ENCODE measurements at regions not wholly inside any gene's neighbourhood (a gene's known extent, or its start where the extent isn't known, plus 50 kb on each side); places are given as distances from the start of the nearest gene placed in this dataset.
"Not testable (repeated sequence)": the region's sequence is repeated elsewhere in the genome, so short reads cannot be mapped to it uniquely, and the experiment has no call there.

DNA sequence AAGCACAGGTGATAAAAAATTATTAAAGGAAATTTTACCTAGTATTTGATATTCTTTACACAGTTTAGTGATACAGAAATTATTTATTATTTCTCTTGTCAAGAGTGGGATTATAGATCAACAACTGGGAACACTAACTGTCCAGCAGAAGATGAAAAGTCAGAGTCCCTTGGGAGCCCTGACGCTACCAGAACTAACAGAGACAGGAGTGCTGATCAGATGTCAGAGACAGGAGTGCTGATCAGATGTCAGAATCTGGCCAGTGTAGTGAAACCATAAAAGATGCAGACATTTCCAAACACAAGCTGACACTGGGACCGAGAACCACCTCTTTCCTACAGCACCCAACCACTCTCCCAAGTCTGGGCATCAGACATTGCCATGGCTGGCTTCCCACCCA lies 828.2 kb downstream of the TNS3 start:
- H2BK120ac ChIP-seq (ENCODE audit: low read depth, low read length) = peak overlapping the region; percentile 12
- peak overlapping the region in 1 of 2 experiments; percentile 95 for H3K4ac ChIP-seq (ENCODE audit: low read depth in 1 of 2, low read length in 2 of 2)
- no peaks in the 10 kb centered on the region for H3K79me1 ChIP-seq (replicated peaks; ENCODE audit: low read length, poor library complexity, severe bottlenecking)
- H3K4me2 ChIP-seq (ENCODE audit: low read length, poor library complexity, severe bottlenecking) = no peak overlapping the region
- H2BK12ac ChIP-seq (ENCODE audit: low read length in 2 of 2) = peak overlapping the region; percentile 34 to 96
- no peak overlapping the region for H3K9ac ChIP-seq (ENCODE audit: low read length)
- H2BK5ac ChIP-seq (ENCODE audit: low read depth, low read length, poor library complexity, severe bottlenecking) = no peak overlapping the region
- H2AFZ ChIP-seq (ENCODE audit: low read depth, low read length) = no peak overlapping the region
- peak overlapping the region in 1 of 2 experiments; percentile 3 for H3K4me3 ChIP-seq (ENCODE audit: insufficient read depth in 1 of 2, low read depth in 1 of 2, low read length in 2 of 2)
- H3K23ac ChIP-seq (ENCODE audit: low read length in 2 of 2) = no peak overlapping the region
- H3K4me1 ChIP-seq (ENCODE audit: control insufficient read depth, insufficient read depth, low read depth, low read length) = peaks cover 6% of the 10 kb centered on the region
- no peak for DNase-seq
- H4K8ac ChIP-seq (ENCODE audit: low read length) = no peak overlapping the region
- H3K9me3 ChIP-seq (ENCODE audit: control insufficient read depth, low read length) = no peaks in the 10 kb centered on the region
- H3K18ac ChIP-seq (ENCODE audit: low read depth in 1 of 2, low read length in 2 of 2) = peak overlapping the region; percentile 16 to 80
- no peaks in the 10 kb centered on the region for H3K27me3 ChIP-seq (ENCODE audit: control insufficient read depth in 1 of 2, insufficient read depth in 1 of 2, low read length in 2 of 2)
- H3K36me3 ChIP-seq (ENCODE audit: control insufficient read depth in 1 of 2, insufficient read depth in 2 of 2, low read depth in 1 of 2, low read length in 2 of 2) = no peaks in the 10 kb centered on the region
- H3K27ac ChIP-seq (ENCODE audit: low read length, poor library complexity, severe bottlenecking) = no peak overlapping the region
- H2AK5ac ChIP-seq (ENCODE audit: low read length, severe bottlenecking) = no peak overlapping the region
- H3K14ac ChIP-seq (ENCODE audit: low read length in 2 of 2) = no peak overlapping the region
- H2BK15ac ChIP-seq (ENCODE audit: low read depth, poor library complexity, severe bottlenecking) = no peak overlapping the region
- 70% methylated on average over 2 of the region's 2 CpGs for WGBS
- H4K91ac ChIP-seq (ENCODE audit: low read length) = peak overlapping the region; percentile 57

DNA sequence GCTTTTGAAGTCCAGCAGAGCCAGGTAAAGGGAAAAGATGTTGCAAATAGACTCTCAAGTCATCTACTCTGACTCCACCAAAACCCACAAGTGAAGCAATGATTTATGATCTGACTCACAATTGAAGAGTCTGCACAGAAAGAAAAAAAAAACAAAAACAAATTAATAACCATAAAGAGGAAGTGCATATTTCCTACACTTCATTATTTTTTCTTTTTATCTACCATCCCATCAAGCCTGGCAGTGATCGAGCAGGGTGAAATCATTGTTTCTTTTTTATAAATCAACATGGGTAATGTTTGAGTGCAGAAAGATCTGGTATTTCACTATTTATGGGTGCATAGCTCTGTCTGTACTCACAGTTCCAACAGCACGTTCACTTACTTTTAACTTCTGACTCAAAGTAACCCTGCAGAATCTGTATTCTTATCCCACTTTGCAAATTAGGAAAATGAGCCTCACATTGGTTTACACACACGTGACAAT lies 829.0 kb downstream of the TNS3 start:
- H3K23ac ChIP-seq (ENCODE audit: low read length in 2 of 2) = no peak overlapping the region
- no peak overlapping the region for H4K91ac ChIP-seq (ENCODE audit: low read length)
- no peak overlapping the region for H2BK12ac ChIP-seq (ENCODE audit: low read length in 2 of 2)
- no peak overlapping the region for H3K4ac ChIP-seq (ENCODE audit: low read depth in 1 of 2, low read length in 2 of 2)
- H2BK15ac ChIP-seq (ENCODE audit: low read depth, poor library complexity, severe bottlenecking) = no peak overlapping the region
- H2AK5ac ChIP-seq (ENCODE audit: low read length, severe bottlenecking) = no peak overlapping the region
- no peak overlapping the region for H3K4me3 ChIP-seq (ENCODE audit: insufficient read depth in 1 of 2, low read depth in 1 of 2, low read length in 2 of 2)
- peak; percentile 59 for DNase-seq
- no peaks in the 10 kb centered on the region for H3K27me3 ChIP-seq (ENCODE audit: control insufficient read depth in 1 of 2, insufficient read depth in 1 of 2, low read length in 2 of 2)
- no peaks in the 10 kb centered on the region for H3K36me3 ChIP-seq (ENCODE audit: control insufficient read depth in 1 of 2, insufficient read depth in 2 of 2, low read depth in 1 of 2, low read length in 2 of 2)
- peaks cover 6% of the 10 kb centered on the region for H3K4me1 ChIP-seq (ENCODE audit: control insufficient read depth, insufficient read depth, low read depth, low read length)
- H2BK5ac ChIP-seq (ENCODE audit: low read depth, low read length, poor library complexity, severe bottlenecking) = no peak overlapping the region
- H3K14ac ChIP-seq (ENCODE audit: low read length in 2 of 2) = no peak overlapping the region
- no peak overlapping the region for H3K18ac ChIP-seq (ENCODE audit: low read depth in 1 of 2, low read length in 2 of 2)
- no peaks in the 10 kb centered on the region for H3K9me3 ChIP-seq (ENCODE audit: control insufficient read depth, low read length)
- 30% methylated on average over 2 of the region's 3 CpGs for WGBS
- no peak overlapping the region for H2BK120ac ChIP-seq (ENCODE audit: low read depth, low read length)
- no peak overlapping the region for H3K9ac ChIP-seq (ENCODE audit: low read length)
- no peaks in the 10 kb centered on the region for H3K79me1 ChIP-seq (replicated peaks; ENCODE audit: low read length, poor library complexity, severe bottlenecking)
- no peak overlapping the region for H2AFZ ChIP-seq (ENCODE audit: low read depth, low read length)
- no peak overlapping the region for H4K8ac ChIP-seq (ENCODE audit: low read length)
- peak overlapping the region; percentile 14 for H3K27ac ChIP-seq (ENCODE audit: low read length, poor library complexity, severe bottlenecking)
- H3K4me2 ChIP-seq (ENCODE audit: low read length, poor library complexity, severe bottlenecking) = no peak overlapping the region

DNA sequence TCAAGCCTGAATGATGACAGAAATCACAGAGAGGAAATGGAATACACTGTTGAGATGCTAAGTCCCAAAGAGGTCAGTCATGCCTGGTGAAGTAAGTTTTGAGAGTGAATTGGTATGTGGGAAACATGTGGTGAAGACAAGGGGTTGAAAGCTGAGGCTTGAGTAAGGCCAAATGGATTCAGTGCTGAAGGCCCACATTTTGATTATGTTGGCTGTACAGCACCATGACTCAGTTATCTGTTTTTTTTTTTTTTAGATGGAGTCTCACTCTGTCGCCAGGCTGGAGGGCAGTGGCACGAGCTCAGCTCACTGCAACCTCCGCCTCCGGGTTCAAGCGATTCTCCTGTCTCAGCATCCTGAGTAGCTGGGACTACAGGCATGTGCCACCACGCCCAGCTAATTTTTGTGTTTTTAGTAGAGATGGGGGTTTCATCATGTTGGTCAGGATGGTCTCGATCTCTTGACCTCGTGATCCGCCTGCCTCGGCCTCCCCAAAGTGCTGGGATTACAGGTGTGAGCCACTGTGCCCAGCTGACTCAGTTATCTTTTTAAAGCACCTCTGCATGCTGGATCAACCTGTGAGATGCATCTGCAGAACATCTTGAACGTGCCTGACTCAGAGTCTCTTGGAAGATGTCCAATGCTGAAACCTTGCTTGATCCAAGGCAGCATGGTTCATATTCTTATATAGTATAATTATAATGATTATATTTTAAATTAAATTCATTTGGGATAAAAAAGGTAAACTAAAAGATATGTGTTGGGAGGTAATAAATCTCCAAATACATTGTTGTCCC lies 829.8 kb downstream of the TNS3 start:
- H4K91ac ChIP-seq (ENCODE audit: low read length) = not testable (repeated sequence)

DNA sequence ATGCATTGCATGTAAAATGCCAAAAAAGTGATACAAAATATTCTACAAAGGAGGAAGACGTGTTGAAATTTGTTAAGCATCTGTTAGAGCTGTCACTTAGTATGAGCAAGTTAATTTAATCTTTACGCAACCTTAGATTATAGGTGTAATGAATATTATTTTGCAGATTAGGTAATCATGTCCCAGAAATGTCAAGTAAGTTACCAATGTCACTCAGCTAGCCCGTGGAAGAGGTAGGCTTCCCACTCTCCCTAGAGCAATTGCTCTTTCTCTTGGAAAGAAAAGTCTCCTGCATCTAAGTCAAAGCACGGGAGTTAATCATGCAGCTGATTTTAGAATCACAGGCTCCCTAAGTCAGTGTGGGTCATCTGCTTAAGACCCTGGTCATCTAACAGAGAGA lies 830.4 kb upstream of the IGFBP3 start:
- Histone ChIP-seq H3K18ac (ENCODE audit: low read depth in 1 of 2, low read length in 2 of 2) (peak overlapping the region in 1 of 2 experiments; percentile 37), H2BK15ac (ENCODE audit: low read depth, poor library complexity, severe bottlenecking) (no peak overlapping the region), H3K4ac (ENCODE audit: low read depth in 1 of 2, low read length in 2 of 2) (peak overlapping the region in 1 of 2 experiments; percentile 78), H3K4me3 (ENCODE audit: insufficient read depth in 1 of 2, low read depth in 1 of 2, low read length in 2 of 2) (no peak overlapping the region), H4K8ac (ENCODE audit: low read length) (no peak overlapping the region), H2BK12ac (ENCODE audit: low read length in 2 of 2) (peak overlapping the region; percentile 51 to 96), H3K9me3 (ENCODE audit: control insufficient read depth, low read length) (no peaks in the 10 kb centered on the region), H2AK5ac (ENCODE audit: low read length, severe bottlenecking) (no peak overlapping the region), H3K23ac (ENCODE audit: low read length in 2 of 2) (no peak overlapping the region), H2BK120ac (ENCODE audit: low read depth, low read length) (no peak overlapping the region), H3K79me1 (replicated peaks; ENCODE audit: low read length, poor library complexity, severe bottlenecking) (no peaks in the 10 kb centered on the region), H3K27ac (ENCODE audit: low read length, poor library complexity, severe bottlenecking) (no peak overlapping the region), H3K9ac (ENCODE audit: low read length) (no peak overlapping the region), H3K14ac (ENCODE audit: low read length in 2 of 2) (no peak overlapping the region), H3K36me3 (ENCODE audit: control insufficient read depth in 1 of 2, insufficient read depth in 2 of 2, low read depth in 1 of 2, low read length in 2 of 2) (no peaks in the 10 kb centered on the region), H3K4me2 (ENCODE audit: low read length, poor library complexity, severe bottlenecking) (no peak overlapping the region), H4K91ac (ENCODE audit: low read length) (no peak overlapping the region), H3K27me3 (ENCODE audit: control insufficient read depth in 1 of 2, insufficient read depth in 1 of 2, low read length in 2 of 2) (no peaks in the 10 kb centered on the region), H3K4me1 (ENCODE audit: control insufficient read depth, insufficient read depth, low read depth, low read length) (peaks cover 6% of the 10 kb centered on the region), H2AFZ (ENCODE audit: low read depth, low read length) (no peak overlapping the region), H2BK5ac (ENCODE audit: low read depth, low read length, poor library complexity, severe bottlenecking) (no peak overlapping the region)
- 95% methylated on average over 4 of the region's 4 CpGs for WGBS
- DNase-seq = no peak

More for the DNA sequence above, 829.8 kb downstream of the TNS3 start:
- H2BK5ac ChIP-seq (ENCODE audit: low read depth, low read length, poor library complexity, severe bottlenecking); H3K4me2 ChIP-seq (ENCODE audit: low read length, poor library complexity, severe bottlenecking); H3K9ac ChIP-seq (ENCODE audit: low read length); H2AK5ac ChIP-seq (ENCODE audit: low read length, severe bottlenecking); H4K8ac ChIP-seq (ENCODE audit: low read length); H2BK120ac ChIP-seq (ENCODE audit: low read depth, low read length); H3K79me1 ChIP-seq (replicated peaks; ENCODE audit: low read length, poor library complexity, severe bottlenecking); H3K9me3 ChIP-seq (ENCODE audit: control insufficient read depth, low read length); H3K4me3 ChIP-seq (ENCODE audit: insufficient read depth in 1 of 2, low read depth in 1 of 2, low read length in 2 of 2); H3K27me3 ChIP-seq (ENCODE audit: control insufficient read depth in 1 of 2, insufficient read depth in 1 of 2, low read length in 2 of 2); H3K27ac ChIP-seq (ENCODE audit: low read length, poor library complexity, severe bottlenecking); H3K36me3 ChIP-seq (ENCODE audit: control insufficient read depth in 1 of 2, insufficient read depth in 2 of 2, low read depth in 1 of 2, low read length in 2 of 2); H3K23ac ChIP-seq (ENCODE audit: low read length in 2 of 2); H3K14ac ChIP-seq (ENCODE audit: low read length in 2 of 2); H2AFZ ChIP-seq (ENCODE audit: low read depth, low read length); H3K4me1 ChIP-seq (ENCODE audit: control insufficient read depth, insufficient read depth, low read depth, low read length); DNase-seq: not testable (repeated sequence)
- Histone ChIP-seq H3K18ac (ENCODE audit: low read depth in 1 of 2, low read length in 2 of 2) (peak overlapping the region; percentile 0 to 37), H2BK12ac (ENCODE audit: low read length in 2 of 2) (peak overlapping the region; percentile 51 to 96), H3K4ac (ENCODE audit: low read depth in 1 of 2, low read length in 2 of 2) (peak overlapping the region in 1 of 2 experiments; percentile 78), H2BK15ac (ENCODE audit: low read depth, poor library complexity, severe bottlenecking) (peak overlapping the region; percentile 4)
- WGBS = 97% methylated on average over 10 of the region's 11 CpGs

All from mesenchymal stem cell (in vitro differentiated cells and primary cell).